Astrocyte (in vitro differentiated cells and primary cell): ENCODE measurements at regions not wholly inside any gene's neighbourhood (a gene's known extent, or its start where the extent isn't known, plus 50 kb on each side); places are given as distances from the start of the nearest gene placed in this dataset.

Experiments used
- EZH2 ChIP-seq: IDR thresholded peaks from 2 replicates; pipeline ENCODE4 v1.6.1; 2012; ENCODE audit warnings: mild to moderate bottlenecking, low read length, inconsistent platforms; ENCODE audit not compliant: insufficient read depth
- TF ChIP-seq, protein P1 (sequence below): IDR thresholded peaks from 2 replicates; pipeline ENCODE4 v1.5.1; 2011; ENCODE audit warnings: low read depth, mild to moderate bottlenecking, inconsistent platforms, low read length, moderate library complexity; ENCODE audit not compliant: insufficient read depth

DNA sequence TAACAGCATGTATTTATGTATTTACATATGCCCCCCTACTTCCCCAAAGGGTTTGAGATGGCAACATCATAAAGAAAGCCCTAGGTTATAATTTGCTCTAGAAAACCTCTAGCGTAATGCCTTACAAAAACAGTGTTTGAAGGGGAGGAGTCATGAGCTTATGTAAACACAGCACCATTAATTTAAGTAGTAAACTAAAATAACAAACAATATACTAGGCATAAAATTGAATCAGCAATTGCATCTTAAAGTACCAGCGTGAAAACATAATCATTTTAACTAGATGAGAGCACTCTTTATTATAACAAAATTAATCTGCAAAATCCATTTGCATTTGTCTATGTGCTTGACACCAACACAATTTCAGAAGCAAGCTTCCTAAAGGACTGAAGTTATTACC lies 507.2 kb upstream of the NRP1 start:
- TF ChIP-seq, protein P1, sequence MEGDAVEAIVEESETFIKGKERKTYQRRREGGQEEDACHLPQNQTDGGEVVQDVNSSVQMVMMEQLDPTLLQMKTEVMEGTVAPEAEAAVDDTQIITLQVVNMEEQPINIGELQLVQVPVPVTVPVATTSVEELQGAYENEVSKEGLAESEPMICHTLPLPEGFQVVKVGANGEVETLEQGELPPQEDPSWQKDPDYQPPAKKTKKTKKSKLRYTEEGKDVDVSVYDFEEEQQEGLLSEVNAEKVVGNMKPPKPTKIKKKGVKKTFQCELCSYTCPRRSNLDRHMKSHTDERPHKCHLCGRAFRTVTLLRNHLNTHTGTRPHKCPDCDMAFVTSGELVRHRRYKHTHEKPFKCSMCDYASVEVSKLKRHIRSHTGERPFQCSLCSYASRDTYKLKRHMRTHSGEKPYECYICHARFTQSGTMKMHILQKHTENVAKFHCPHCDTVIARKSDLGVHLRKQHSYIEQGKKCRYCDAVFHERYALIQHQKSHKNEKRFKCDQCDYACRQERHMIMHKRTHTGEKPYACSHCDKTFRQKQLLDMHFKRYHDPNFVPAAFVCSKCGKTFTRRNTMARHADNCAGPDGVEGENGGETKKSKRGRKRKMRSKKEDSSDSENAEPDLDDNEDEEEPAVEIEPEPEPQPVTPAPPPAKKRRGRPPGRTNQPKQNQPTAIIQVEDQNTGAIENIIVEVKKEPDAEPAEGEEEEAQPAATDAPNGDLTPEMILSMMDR: no peak
- no peak for TF ChIP-seq EZH2
